ENCODE measurements at regions not wholly inside any gene's neighbourhood (a gene's known extent, or its start where the extent isn't known, plus 50 kb on each side); places are given as distances from the start of the nearest gene placed in this dataset.
A peak's percentile ranks its signal among the peaks of the same experiment; 100 is the strongest.

- peak; percentile 15 for TF ChIP-seq CTCF (IDR thresholded peaks at IDR 0.05)
- TF ChIP-seq EZH2 (IDR thresholded peaks at IDR 0.05), result no peak
- TF ChIP-seq EZH2phosphoT487 (IDR thresholded peaks at IDR 0.05), result no peak
These were observed 174.6 kb upstream of the LSM14A start for GRCh38 chr19:33997690-33998089.
